ENCODE measurements at regions not wholly inside any gene's neighbourhood (a gene's known extent, or its start where the extent isn't known, plus 50 kb on each side); places are given as distances from the start of the nearest gene placed in this dataset.

- DNase-seq = no peak
These were observed 70.5 kb upstream of the BOC start for GRCh38 chr3:113140876-113141275.

GRCh38 chr3:113141543-113141942, 69.8 kb upstream of the BOC start:
- no peak for DNase-seq

GRCh38 chr3:113142476-113142875, 68.9 kb upstream of the BOC start:
- DNase-seq = no peak

- DNase-seq = no peak
These were observed 68.0 kb upstream of the BOC start for GRCh38 chr3:113143353-113143752.

GRCh38 chr3:113147681-113148261, 63.6 kb upstream of the BOC start:
- DNase-seq = no peak

- DNase-seq = no peak
These were observed 63.1 kb upstream of the BOC start for GRCh38 chr3:113148284-113148683.

GRCh38 chr3:113150250-113150649, 61.1 kb upstream of the BOC start:
- no peak for DNase-seq

GRCh38 chr3:113151461-113152031, 59.8 kb upstream of the BOC start:
- no peak for DNase-seq

- DNase-seq = no peak
These were observed 58.5 kb upstream of the BOC start for GRCh38 chr3:113152849-113153248.

GRCh38 chr3:113153499-113154107, 57.8 kb upstream of the BOC start:
- DNase-seq = no peak

GRCh38 chr3:113156816-113157333, 54.5 kb upstream of the BOC start:
- DNase-seq = no peak

GRCh38 chr3:113157408-113158030, 53.8 kb upstream of the BOC start:
- no peak for DNase-seq

- DNase-seq = no peak
These were observed 53.2 kb upstream of the BOC start for GRCh38 chr3:113158171-113158570.

Measured in hematopoietic multipotent progenitor cell treated with erythropoietin and hydrocortisone succinate and interleukin-3 and kit ligand, for 6 days (in vitro differentiated cells).